RWPE1 (cell line): ENCODE measurements at regions not wholly inside any gene's neighbourhood (a gene's known extent, or its start where the extent isn't known, plus 50 kb on each side); places are given as distances from the start of the nearest gene placed in this dataset.
"Not testable (repeated sequence)": the region's sequence is repeated elsewhere in the genome, so short reads cannot be mapped to it uniquely, and the experiment has no call there.

Source experiments
- CTCF ChIA-PET: fragments of 350-600 bp; sonication (Branson Sonifier 250); formaldehyde crosslinking; extraction: SDS; loops from one replicate; lab custom pipeline; 2021; lab: Yijun Ruan, JAX
- POLR2A ChIA-PET: fragments of 400-600 bp; formaldehyde crosslinking; extraction: SDS; loops from one replicate; lab custom pipeline; 2020; ENCODE audit warnings: antibody characterized with exemption; ENCODE audit not compliant: low non-redundant PET; lab: Yijun Ruan, JAX
- DNase-seq: peaks from one replicate; pipeline ENCODE4 v3.0.0; 2012; ENCODE audit warnings: low spot score
- H3K27ac ChIP-seq: fragments of 450-650 bp; 2 replicates; pipeline ENCODE4 v1.5.1; 2017
- CTCF ChIP-seq: fragments of 450-650 bp; conservative IDR thresholded peaks from 2 replicates; pipeline ENCODE4 v1.5.1; 2017; ENCODE audit warnings: low read depth, mild to moderate bottlenecking

GRCh38 chr4:128424527-128425497 lies 137.2 kb upstream of the PGRMC2 start:
- CTCF ChIA-PET = interaction anchor here (0.5 to 0.7 kb wide), 3 partner anchors 9 to 186 kb away, joined by 3 to 5 read pairs (median 3); no protein-coding TSS in a partner anchor
- POLR2A ChIA-PET = no interaction called here
- no peak overlapping the region for H3K27ac ChIP-seq
- no peak for DNase-seq
- no peak for TF ChIP-seq CTCF

GRCh38 chr4:128422296-128422695 lies 134.7 kb upstream of the PGRMC2 start:
- DNase-seq, H3K27ac ChIP-seq, POLR2A ChIA-PET, CTCF ChIA-PET: not testable (repeated sequence)

- H3K27ac ChIP-seq = 0 out of 2 replicates have a peak overlapping the region, but pooled peaks have one; percentile 2
- no peak for DNase-seq
- POLR2A ChIA-PET = no interaction called here
- TF ChIP-seq CTCF = no peak
- CTCF ChIA-PET = interaction anchor here (0.9 to 1.2 kb wide), 2 partner anchors 11 to 90 kb away, joined by 3 to 6 read pairs; no protein-coding TSS in a partner anchor
These were observed 129.3 kb upstream of the PGRMC2 start for GRCh38 chr4:128416921-128417320.

GRCh38 chr4:128410037-128410436 lies 122.4 kb upstream of the PGRMC2 start:
- no peak for DNase-seq
- POLR2A ChIA-PET = no interaction called here
- CTCF ChIA-PET = interaction anchor here (1.0 kb wide), 1 partner anchor 18 kb away, joined by 7 read pairs; no protein-coding TSS in a partner anchor
- H3K27ac ChIP-seq = no peak overlapping the region
- TF ChIP-seq CTCF = no peak

GRCh38 chr4:128403586-128403985 lies 116.0 kb upstream of the PGRMC2 start:
- no peak overlapping the region for H3K27ac ChIP-seq
- TF ChIP-seq CTCF = no peak
- CTCF ChIA-PET = no interaction called here
- POLR2A ChIA-PET = no interaction called here
- no peak for DNase-seq

GRCh38 chr4:128394778-128395177 lies 107.2 kb upstream of the PGRMC2 start:
- H3K27ac ChIP-seq = no peak overlapping the region
- no peak for DNase-seq
- POLR2A ChIA-PET = no interaction called here
- no peak for TF ChIP-seq CTCF
- CTCF ChIA-PET = no interaction called here
